Fibroblast of skin of abdomen (primary cell): ENCODE measurements at regions not wholly inside any gene's neighbourhood (a gene's known extent, or its start where the extent isn't known, plus 50 kb on each side); places are given as distances from the start of the nearest gene placed in this dataset.
A peak's percentile ranks its signal among the peaks of the same experiment; 100 is the strongest.

Experiments
- DNase-seq: peaks from one replicate; pipeline ENCODE4 v3.0.0-alpha.2; 2013

DNA sequence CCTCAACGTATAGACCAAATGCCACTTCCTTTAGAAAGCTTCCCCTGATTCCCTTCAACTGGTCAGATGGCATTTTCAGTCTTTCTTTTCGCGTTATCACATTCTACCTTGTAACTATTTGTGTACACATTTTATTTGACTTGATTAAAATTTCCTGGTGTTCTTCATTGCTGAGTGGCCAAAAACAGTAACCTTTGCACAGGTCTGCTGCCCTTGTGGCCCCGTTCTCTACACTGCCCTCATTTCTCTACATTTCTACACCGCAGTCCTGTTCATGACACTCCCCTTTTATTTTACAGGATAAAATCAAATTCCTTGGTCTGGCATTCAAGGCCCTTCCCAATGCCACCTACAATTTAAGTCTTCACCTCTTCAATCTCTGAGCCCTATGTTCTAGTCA is 334.2 kb upstream of the SLC30A5 start:
- DNase-seq, result no peak

DNA sequence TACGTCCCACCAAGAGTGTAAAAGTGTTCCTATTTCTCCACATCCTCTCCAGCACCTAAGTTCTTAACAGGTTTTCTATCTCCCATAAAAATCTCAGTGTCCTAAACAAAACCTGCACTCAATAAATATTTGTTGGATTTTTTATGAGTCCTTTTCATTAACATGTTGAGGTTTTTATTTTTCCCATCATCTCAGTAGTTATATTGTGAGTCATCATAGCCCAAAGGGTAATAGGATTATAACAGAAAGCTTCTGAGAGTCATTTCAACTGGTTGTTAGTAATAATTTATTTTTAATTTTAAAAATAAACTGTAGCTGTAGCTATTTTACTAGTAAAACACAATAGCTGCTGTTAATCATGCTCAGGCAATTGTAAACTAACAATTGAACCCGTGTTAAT is 331.6 kb upstream of the SLC30A5 start:
- no peak for DNase-seq

DNA sequence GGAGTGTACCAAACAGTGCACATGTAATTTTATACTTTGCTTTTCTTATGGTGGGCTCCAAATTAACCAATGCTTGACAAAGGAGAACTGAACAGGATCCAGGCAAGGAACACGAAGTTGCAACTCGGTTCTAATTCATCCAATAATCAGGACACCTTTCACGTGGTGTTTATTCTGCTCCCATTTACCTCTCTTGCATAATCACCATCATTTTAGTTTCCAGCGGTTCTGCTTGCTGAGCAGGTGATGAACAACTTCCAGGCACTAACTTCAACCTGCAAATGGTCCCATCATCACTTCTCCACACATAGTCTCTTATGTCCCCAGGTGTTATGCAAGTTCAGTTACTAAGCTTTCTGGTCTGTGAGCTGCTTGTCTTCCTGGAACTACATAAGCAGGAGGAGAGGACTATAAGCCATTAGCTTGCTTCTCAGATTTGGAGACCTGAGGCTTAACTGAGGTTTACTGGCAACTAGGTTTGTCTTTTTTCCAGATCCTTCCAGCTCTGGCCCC is 326.8 kb upstream of the SLC30A5 start:
- DNase-seq, result no peak

DNA sequence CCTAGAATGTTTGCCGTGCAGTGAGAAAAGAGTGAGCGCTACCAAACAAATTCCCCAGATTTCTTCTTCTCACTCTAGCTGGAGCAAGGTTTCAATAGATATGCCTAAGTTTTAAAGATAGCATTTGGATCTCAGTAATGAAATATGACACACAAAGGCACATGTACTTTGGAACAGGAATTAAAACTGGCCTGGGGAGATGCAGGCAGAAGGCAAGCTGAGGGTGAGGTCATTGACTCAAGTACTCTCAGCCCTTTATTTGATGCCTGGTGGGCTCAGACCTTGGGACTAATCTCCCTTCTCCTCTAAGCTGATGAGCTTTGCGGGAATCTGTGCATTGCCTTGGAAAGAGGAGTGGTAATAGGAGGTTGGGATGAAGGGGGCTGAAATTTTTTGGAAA is 323.3 kb upstream of the SLC30A5 start:
- DNase-seq, result no peak

DNA sequence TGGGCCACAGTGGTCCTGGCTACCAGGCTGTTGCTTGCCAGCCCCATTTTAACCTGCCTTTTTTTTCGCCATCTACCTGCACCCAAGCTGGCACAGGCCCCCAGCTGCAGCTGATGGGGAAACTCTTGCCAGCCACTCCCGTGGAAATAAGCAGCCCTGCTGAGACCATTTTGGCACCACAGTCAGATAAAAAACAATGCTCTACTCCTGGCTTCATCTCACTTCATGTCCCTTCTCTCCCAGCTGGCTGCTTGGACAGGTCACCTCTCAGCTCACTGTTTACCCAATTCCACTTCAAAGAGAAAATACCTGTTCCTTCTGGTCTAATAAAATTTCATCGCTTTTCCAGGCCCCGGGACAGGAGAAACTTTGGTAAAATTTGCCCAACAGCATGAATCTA is 322.6 kb upstream of the SLC30A5 start:
- no peak for DNase-seq

DNA sequence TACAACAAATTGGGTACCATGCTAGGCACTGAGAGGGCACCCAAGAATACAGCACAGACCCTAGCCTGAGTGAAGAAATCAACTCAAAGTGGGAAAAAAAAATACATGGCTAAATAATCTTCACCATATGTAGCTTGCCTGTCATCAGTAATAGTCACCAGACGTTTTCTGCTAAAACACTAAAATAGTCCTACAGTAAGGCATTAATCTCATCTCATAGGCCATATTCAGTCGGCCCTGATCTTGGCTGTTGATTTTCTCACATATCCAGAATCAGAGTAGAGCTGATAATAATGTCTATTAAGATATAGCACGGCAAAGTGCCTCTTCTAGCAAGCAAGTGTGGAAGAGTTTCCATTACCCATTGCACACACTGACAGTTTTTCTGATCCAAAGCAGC is 322.1 kb upstream of the SLC30A5 start:
- no peak for DNase-seq

DNA sequence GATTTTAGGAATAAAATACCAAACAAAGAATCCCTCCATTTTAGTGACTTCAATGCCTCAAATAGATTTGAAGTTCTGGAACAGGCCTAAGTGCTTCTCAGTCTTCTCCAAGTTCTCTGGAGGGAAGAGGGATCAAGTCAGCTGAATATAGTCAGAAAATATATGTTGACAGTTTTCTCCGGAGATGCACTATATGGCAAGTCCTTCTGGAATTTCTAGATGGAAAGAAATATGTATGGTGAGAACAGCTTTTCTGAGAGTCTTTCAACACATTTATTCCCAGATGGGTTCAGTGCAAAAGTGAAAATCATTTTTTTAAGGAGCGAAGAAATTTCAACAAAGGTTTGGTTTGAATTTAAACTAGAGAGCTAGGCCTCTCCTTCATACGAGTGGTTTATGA is 317.4 kb upstream of the SLC30A5 start:
- DNase-seq, result no peak

DNA sequence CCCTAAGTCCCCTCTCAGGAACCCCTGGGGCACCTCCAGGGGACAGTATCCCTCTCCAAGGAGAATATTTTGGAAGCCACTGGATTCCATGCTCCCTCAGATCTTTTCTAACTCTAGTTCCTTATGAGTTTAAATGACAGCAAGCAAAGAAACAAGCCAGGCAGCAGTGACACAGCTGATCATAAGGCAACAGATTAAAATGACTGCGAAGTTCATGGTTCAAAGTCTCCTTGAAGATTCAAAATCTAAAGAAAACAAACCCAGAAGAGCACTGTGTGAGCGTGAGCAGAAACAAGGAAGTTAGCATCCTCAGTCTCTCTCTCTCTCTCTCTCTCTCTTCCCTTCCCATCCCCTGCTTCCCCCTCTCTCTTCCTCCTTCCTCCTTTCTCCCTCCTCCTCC is 316.7 kb upstream of the SLC30A5 start:
- DNase-seq, result no peak

DNA sequence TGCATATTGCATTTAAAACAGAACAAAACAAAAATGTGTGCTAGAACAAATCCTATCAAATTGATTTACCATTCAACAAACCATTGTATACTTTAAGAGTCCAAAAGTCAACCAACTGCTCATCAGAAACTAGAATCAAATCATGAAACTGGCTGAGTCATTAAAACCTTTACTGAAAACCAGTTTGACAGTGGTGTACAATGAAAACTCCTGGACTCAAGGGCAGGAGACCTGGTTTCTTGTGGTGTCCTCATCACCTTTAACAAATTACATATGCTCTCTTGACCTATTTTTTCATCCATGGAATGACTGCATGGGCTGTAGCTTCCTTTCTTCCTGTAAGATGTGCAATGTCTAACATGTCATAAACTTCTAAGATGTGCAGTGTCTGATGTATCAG is 315.3 kb upstream of the SLC30A5 start:
- no peak for DNase-seq

DNA sequence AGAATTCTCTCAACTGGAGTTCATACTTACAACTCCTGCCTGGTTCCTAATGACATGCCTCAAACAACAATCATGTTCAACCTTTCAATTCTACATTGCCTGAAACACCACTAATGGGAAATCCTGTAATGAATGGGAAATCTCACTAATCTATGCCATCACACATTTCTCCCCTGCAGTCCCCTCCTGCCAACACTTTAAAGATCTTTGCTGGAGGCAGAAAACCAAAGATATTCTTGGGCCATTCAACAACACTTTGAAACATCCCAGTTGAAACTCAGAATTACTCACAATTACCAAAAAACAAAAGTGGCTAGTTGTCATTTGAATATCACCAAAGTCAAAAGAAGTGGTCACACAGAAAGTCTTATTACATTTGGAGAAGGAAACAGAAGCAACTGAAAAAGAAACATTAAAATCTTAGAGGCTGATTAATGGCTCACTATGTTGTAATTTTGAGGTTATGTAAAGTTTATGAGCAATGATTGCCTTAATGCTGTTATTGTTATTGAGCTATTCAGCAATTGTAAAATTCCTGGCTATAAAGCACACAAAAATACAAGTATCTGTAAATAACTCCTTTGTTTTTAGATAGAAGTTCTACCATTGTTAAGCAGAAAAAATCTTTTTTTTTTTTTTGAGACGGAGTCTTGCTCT is 313.4 kb upstream of the SLC30A5 start:
- no peak for DNase-seq

DNA sequence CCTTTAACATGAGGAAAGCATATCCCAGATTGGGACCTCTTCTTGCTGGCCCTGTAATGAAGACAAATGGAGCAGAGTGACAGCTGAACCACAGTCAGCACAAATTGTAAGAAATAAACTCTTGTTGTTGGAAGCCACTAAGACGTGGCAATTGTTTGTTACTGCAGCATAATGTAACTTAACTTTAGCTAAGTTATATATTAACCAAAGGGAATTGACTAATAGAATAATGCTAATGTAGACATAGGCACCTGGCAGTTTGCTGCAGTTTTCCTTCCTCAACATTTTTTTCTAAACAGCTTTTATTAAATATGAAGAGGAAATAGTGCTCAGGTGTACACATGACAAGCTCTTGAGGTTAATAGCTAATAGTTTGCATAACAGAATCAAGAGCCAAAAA is 300.7 kb upstream of the SLC30A5 start:
- DNase-seq, result no peak

DNA sequence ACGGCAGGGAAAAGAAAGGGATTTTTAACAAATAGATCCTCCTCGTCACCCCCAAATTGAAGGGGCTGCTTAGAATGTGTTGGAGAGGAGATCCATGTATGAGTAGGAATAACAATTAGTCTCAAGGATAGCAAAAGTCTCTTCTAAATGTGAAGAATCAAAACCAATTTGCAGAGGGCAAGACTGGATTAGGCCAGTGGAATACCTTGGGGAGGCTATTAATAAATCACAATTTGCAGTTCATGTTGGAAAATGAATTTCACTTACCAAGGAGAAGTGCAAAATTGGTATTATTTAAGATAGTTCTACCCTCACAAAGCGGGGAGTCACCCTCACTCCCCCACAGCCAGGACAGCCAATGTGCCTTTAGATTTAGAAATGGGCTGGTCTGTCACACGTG is 299.8 kb upstream of the SLC30A5 start:
- DNase-seq, result no peak

DNA sequence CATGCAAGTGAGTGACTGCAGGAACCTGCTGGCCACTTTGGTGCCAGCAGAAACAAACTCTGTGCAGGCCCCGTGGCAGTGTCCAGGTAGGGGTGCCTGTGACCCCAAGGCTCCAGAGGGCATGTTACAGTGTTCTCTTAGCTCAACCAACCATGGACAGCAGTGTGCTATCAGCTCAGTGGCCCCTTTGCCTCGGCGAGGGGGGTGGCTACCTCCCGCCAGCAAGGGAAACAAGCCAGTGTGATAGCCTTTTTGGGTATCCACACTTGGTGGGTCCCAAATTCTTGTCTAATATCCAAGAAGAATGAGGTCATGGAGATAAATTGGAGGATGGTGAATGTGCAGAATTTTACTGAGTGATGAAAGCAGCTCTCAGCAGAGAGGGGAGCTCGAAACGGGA is 298.6 kb upstream of the SLC30A5 start:
- no peak for DNase-seq

DNA sequence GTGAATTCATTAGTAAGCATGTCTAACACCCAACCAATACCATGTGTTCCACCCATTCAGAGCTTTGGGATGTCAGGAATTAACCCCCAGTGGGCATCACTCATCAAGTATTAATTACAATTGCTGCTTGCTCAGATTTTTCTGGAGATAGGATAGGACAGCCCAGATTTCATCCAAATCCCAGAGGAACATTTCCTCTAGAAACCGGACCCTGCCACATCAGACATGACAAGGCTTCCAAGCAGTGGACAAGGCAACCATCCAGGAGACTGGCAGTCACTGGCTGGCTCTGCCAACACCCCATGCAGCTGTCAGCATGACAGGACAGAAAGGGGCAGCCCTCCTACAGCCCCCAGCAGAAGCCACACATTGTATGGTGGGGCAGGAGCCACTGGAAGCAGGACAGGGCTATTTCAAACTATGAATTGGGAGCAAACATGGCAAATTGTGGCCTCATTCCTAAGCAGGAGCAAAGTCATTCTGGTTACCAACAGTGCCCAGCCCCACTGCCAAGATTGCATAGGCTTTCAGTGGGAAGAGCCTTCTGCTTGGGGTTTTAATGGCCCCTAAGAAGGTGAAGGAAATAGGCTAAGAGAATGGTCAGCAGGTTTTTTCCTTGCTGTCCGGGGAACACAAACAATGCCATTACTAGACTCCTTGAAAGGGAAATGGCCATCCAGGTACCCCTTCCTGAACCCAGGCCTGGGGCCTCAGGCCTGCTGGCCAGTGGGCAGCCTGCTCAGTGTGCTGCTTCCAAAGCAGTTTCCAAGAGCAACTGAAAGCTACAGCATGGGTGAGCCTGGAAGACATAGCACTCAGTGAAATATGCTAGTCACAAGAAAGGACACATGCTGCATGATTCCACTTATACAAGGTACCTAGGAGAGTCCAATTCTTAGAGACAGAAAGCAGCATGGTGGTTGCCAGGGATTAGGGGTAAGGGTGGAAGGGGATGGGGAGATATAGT is 294.7 kb upstream of the SLC30A5 start:
- DNase-seq, result peak; percentile 85

DNA sequence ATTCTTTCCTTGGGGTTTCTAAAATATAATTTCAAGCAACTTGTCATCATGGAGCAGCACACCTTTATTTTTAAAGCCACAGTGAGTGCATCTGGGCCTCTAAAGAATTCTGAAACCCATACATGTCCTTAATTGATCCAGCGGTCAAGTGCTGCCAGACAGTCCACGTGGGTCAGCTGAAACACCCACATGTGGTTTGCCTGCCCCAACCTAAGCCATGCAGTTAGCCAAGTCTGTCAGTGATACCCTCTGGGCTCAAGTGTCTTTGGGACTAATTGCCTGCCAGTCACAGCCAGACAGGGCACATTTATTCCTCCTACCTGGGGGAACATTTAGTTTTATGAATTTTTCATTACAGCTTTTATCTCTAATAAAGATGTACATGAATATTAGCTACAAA is 291.4 kb upstream of the SLC30A5 start:
- no peak for DNase-seq

DNA sequence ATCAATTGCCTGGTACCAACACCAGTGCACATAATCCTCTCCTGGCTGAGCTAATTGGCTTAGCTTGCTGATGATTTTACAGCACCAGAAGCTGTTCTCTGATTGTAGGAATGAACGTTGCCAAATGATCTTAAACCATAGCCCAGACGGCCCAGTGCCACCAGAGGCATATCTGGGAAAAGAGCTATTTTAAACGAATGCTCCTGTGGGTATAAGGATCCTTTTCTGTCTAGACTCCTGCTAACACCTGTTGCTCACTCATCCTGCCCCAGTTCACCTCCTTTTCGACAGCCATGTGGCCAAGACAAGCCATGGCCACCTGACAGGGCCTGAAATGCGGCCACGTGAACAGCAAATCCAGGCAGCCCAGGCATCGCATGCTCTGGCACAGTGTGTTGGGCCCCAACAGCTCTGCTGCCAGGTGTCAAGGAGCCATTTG is 289.9 kb upstream of the SLC30A5 start:
- DNase-seq, result no peak

DNA sequence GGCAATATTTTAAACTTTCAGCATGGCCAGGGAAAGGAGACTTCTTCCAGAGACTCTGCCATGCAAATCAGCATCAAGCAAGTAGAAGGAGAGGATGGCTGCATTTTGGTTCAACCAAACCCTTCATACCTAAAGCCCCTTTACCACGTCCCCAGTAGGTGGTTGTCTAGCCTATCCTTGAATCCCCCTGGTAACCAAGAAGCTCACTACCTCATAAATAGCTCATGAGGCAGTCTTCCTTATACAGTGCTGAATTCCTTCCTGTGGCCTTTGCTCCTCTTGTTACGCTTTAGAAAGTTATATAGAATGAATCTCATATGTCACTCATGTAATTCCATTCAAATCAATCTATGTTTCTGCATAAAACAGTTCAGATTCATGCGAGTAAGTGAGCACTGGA is 289.5 kb upstream of the SLC30A5 start:
- DNase-seq, result no peak

DNA sequence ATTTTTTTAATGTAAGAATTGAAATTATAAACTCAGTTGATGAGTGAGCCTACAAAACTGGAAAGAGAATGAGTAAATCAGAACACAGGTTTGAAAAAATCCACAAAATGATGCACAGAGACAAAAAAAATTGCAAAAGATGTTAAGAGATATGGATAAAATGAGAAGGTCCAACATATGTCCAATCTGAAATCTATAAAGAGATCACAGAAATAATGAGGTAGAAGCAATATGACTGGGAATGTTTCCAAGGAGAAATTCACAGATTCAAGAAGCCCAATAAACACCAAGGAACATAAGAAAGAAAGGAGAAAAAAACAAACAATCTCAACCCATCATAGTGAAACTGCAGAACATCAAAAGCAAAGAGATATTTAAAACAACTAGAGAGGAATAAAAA is 288.4 kb upstream of the SLC30A5 start:
- no peak for DNase-seq

DNA sequence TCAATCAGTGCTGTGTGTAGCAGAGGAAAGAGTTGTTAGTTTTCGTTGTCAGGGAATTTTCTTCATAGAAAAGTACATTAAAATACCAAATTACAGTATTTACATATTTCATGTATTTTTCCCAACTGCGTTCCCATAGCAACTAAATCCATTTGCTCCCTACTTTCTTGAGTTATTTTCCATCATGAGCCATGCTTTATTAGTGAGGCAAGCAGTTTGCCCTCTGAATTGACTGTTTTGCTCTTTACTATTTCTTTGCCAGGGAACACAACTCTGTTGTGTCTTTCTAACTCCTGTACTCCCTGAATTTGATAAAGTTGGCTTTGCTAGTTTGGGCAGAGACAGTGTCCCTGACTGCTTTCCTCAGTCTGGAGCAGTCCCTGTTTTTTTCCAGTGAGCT is 276.2 kb upstream of the SLC30A5 start:
- DNase-seq, result no peak

DNA sequence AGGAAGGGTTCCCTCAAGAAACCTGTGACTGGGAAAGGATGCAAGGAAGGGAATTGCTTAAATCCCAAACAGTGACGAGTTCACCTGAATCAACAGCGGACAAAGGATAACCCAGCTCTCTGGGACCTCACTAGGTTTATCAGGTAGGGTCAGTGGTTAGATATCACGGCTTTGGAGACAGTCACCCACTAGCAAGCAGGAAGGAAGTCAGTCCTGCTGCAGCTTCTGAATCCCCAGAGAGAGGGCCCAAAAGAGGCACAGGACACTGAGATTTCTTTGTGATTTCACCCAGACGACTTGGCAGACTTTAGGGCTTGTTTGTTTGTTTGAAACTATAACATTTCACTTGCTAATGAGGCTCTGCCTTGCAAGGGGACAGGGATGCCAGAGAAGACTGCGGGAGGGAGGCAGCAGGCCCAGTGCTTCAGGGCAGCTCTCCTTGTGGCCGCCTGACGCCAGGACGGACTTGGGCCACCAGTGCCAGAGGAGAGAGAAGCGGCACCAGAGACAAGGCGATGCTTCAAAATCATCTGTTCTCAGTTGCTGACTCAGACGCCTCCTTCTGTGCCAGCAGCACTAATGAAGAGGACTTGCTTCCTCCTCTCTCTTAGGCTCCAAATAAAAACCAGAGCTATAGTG is 275.6 kb upstream of the SLC30A5 start:
- no peak for DNase-seq

DNA sequence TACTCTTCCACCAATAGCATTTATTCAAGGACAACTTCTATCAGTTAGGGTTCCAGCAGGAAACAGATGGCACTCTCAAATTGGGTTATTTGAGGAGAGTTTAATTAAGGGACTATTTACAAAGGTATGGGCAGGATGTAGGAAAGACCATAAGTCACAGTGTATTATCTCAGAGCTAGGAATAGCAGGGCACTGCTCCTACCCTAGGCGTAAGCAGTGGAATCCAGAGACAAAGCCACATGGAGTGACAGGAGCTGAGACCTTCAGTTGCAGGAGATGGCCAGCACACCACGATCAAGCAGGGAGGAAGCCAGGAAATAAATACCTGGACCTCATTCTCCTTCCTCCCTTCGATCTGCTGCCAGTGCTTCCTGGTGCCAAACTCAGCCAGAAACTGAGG is 274.9 kb upstream of the SLC30A5 start:
- DNase-seq, result no peak

DNA sequence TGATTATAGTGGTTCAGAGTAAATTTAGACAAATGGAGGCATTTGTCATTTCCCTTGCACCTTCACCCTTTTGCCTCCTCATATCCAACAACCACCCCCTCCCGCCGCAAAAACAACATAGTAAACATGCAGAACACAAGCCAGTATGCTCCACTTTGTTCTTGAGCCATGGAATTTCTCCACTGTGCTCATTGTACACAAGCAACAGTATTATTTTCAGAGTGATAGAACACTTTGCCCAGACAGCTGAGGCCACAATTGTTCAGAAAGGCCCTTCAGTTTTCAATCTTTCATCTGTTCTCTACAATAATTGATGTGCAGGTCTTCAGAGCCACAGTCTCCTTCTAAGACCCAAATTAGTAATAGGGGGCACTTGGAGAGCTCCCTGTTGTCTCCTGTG is 272.8 kb upstream of the SLC30A5 start:
- DNase-seq, result no peak

DNA sequence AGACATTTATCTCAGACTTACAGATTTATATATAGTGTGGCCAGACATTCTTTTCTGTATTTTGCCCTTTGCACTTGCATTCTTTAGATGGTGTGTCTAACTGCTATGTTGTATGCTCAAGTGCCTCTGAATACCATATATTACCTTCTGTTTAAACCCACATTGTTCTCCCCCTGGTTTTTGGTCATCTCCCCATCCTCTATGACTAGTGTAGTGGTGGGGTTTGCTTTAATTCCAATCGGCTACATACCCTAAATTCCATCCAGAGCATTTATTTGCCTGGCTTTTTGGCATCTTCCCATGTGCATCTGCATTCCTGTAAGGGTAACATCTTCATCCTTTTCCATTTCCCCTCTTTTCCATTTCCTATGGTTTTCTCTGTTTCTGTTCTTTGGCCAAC is 271.0 kb upstream of the SLC30A5 start:
- DNase-seq, result peak; percentile 74

DNA sequence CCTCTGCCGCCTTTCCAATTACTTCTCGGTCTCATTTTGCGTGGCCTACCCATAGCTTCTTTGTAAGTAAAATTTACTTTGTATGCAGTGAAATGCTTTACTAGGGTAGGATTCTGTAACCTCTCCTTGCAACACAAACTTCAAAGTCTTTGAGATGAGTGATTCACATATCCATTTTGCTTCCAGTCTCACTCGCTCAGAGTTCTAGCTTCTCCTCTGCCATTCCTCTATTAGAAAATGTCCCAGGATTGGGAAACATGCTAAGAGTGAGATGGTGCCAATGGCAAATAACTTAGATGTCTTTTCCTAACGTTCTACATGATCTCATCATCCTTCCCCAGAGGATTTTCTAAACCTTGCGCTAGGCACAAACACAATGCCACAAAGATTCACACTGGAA is 270.5 kb upstream of the SLC30A5 start:
- no peak for DNase-seq
